Common myeloid progenitor, CD34-positive (primary cell): ENCODE measurements at regions not wholly inside any gene's neighbourhood (a gene's known extent, or its start where the extent isn't known, plus 50 kb on each side); places are given as distances from the start of the nearest gene placed in this dataset.

Experiments
- CTCF ChIA-PET: fragments of 350-600 bp; sonication (Branson Sonifier 250); formaldehyde crosslinking; loops from one replicate; lab custom pipeline; 2021; ENCODE audit warnings: antibody characterized with exemption; lab: Charles Lee
- POLR2A ChIA-PET: fragments of 350-600 bp; sonication (Branson Sonifier 250); formaldehyde crosslinking; loops from one replicate; lab custom pipeline; 2021; ENCODE audit warnings: antibody characterized with exemption; lab: Charles Lee
- DNase-seq, 3 donors: peaks; one replicate each; pipeline versions ENCODE4 v3.0.0 to v3.0.0-alpha.2; 2013
- H3K27ac ChIP-seq, 2 experiments: 1 replicate in 1 of 2; 2 replicates in 1 of 2; pipeline ENCODE4 v1.7.0; 2013; ENCODE audit warnings: inconsistent platforms in 2 of 2, low read length in 2 of 2, mild to moderate bottlenecking in 2 of 2, low read depth in 1 of 2, moderate library complexity in 1 of 2; ENCODE audit not compliant: severe bottlenecking in 2 of 2, insufficient read depth in 1 of 2, poor library complexity in 1 of 2
- H3K27me3 ChIP-seq, 5 experiments: replicated peaks in 2 of 5; 1 replicate in 3 of 5; 2 replicates in 2 of 5; pipeline versions ENCODE4 v1.6.1 to v1.7.0; 2013; ENCODE audit warnings: low read length in 4 of 5, mild to moderate bottlenecking in 2 of 5, moderate library complexity in 2 of 5, inconsistent platforms in 1 of 5; ENCODE audit not compliant: insufficient read depth in 5 of 5, control insufficient read depth in 4 of 5
- H3K36me3 ChIP-seq, 4 experiments: 1 replicate in 2 of 4; 2 replicates in 2 of 4; pipeline versions ENCODE4 v1.6.1 to v1.7.0; 2013; ENCODE audit warnings: low read length in 3 of 4, control low read depth in 1 of 4, mild to moderate bottlenecking in 1 of 4; ENCODE audit not compliant: control insufficient read depth in 4 of 4, insufficient read depth in 4 of 4
- H3K4me1 ChIP-seq, 4 experiments: 1 replicate in 3 of 4; 2 replicates in 1 of 4; pipeline versions ENCODE4 v1.6.1 to v1.7.1; 2013; ENCODE audit warnings: low read length in 3 of 4, mild to moderate bottlenecking in 3 of 4, control low read depth in 1 of 4, inconsistent platforms in 1 of 4, moderate library complexity in 1 of 4; ENCODE audit not compliant: control insufficient read depth in 4 of 4, insufficient read depth in 4 of 4; ENCODE audit errors: control extremely low read depth in 1 of 4
- H3K4me3 ChIP-seq, 7 experiments: 1 replicate in 4 of 7; 2 replicates in 3 of 7; pipeline versions ENCODE4 v1.5.1 to v1.7.0; 2013; ENCODE audit warnings: mild to moderate bottlenecking in 7 of 7, low read length in 6 of 7, moderate library complexity in 6 of 7, inconsistent platforms in 2 of 7, low read depth in 2 of 7, control low read depth in 1 of 7; ENCODE audit not compliant: insufficient read depth in 4 of 7, control insufficient read depth in 1 of 7; ENCODE audit errors: extremely low read depth in 1 of 7
- H3K9me3 ChIP-seq, 5 experiments: 1 replicate in 4 of 5; 2 replicates in 1 of 5; pipeline versions ENCODE4 v1.6.1 to v1.7.1; 2013; ENCODE audit warnings: low read length in 4 of 5, mild to moderate bottlenecking in 2 of 5, inconsistent platforms in 1 of 5, low read depth in 1 of 5, moderate library complexity in 1 of 5; ENCODE audit not compliant: control insufficient read depth in 4 of 5, insufficient read depth in 2 of 5; ENCODE audit errors: control extremely low read depth in 1 of 5
- WGBS: methylation state at CpG from one replicate; pipeline ENCODE4 v1.1.5; 2013; ENCODE audit not compliant: insufficient coverage; 5-methylcytosine and 5-hydroxymethylcytosine counted together

GRCh38 chr3:118000219-118000618 is 1034.4 kb downstream of the IGSF11 start:
- no peaks in the 10 kb centered on the region for H3K36me3 ChIP-seq
- WGBS = no CpG with 5 or more reads among the region's 2 CpGs
- CTCF ChIA-PET = no interaction called here

GRCh38 chr3:118001380-118001779 is 1033.3 kb downstream of the IGSF11 start:
- POLR2A ChIA-PET = no interaction called here
- H3K4me1 ChIP-seq = peaks cover 0 to 10% (median 8%) of the 10 kb centered on the region in 4 experiments
- H3K4me3 ChIP-seq = no peak overlapping the region
- no peaks in the 10 kb centered on the region for H3K36me3 ChIP-seq
- WGBS = no CpG with 5 or more reads among the region's 2 CpGs
- CTCF ChIA-PET = interaction anchor here (0.8 to 0.9 kb wide), 2 partner anchors 10 to 141 kb away, joined by 3 read pairs; no protein-coding TSS in a partner anchor
- no peak overlapping the region for H3K27ac ChIP-seq
- peaks cover 3 to 30% (median 16%) of the 10 kb centered on the region in 5 experiments for H3K27me3 ChIP-seq
- no peak for DNase-seq
- H3K9me3 ChIP-seq = no peaks in the 10 kb centered on the region

More at GRCh38 chr3:118000219-118000618, 1034.4 kb downstream of the IGSF11 start:
- no peak overlapping the region for H3K4me3 ChIP-seq
- POLR2A ChIA-PET = no interaction called here
- peaks cover 0 to 10% (median 8%) of the 10 kb centered on the region in 4 experiments for H3K4me1 ChIP-seq
- H3K27me3 ChIP-seq = peaks cover 8 to 41% (median 19%) of the 10 kb centered on the region in 5 experiments
- no peak for DNase-seq
- H3K9me3 ChIP-seq = no peaks in the 10 kb centered on the region
- H3K27ac ChIP-seq = no peak overlapping the region

GRCh38 chr3:118011910-118012309 is 1022.7 kb downstream of the IGSF11 start:
- no peak for DNase-seq
- CTCF ChIA-PET = no interaction called here
- no peaks in the 10 kb centered on the region for H3K4me1 ChIP-seq
- H3K27ac ChIP-seq = no peak overlapping the region
- 82% methylated on average over 1 of the region's 3 CpGs for WGBS
- H3K4me3 ChIP-seq = peak overlapping the region in 1 of 7 experiments; percentile 20
- H3K27me3 ChIP-seq = no peaks in the 10 kb centered on the region
- H3K36me3 ChIP-seq = no peaks in the 10 kb centered on the region
- H3K9me3 ChIP-seq = no peaks in the 10 kb centered on the region
- POLR2A ChIA-PET = no interaction called here

GRCh38 chr3:118029049-118029448 is 1005.6 kb downstream of the IGSF11 start:
- H3K4me3 ChIP-seq = no peak overlapping the region
- no peaks in the 10 kb centered on the region for H3K36me3 ChIP-seq
- WGBS = 20% methylated on average over 1 of the region's 2 CpGs
- H3K27me3 ChIP-seq = no peaks in the 10 kb centered on the region
- CTCF ChIA-PET = no interaction called here
- DNase-seq = no peak
- peaks cover 0 to 7% (median 0%) of the 10 kb centered on the region in 5 experiments for H3K9me3 ChIP-seq
- POLR2A ChIA-PET = no interaction called here
- no peaks in the 10 kb centered on the region for H3K4me1 ChIP-seq
- H3K27ac ChIP-seq = no peak overlapping the region

- DNase-seq = no peak
- H3K27me3 ChIP-seq = no peaks in the 10 kb centered on the region
- no peaks in the 10 kb centered on the region for H3K36me3 ChIP-seq
- H3K4me1 ChIP-seq = no peaks in the 10 kb centered on the region
- H3K9me3 ChIP-seq = peaks cover 0 to 17% (median 4%) of the 10 kb centered on the region in 5 experiments
- ChIA-PET CTCF (no interaction called here), POLR2A (no interaction called here)
- WGBS = 63% methylated on average over 1 of the region's 1 CpG
- no peak overlapping the region for H3K4me3 ChIP-seq
- no peak overlapping the region for H3K27ac ChIP-seq
Observed at GRCh38 chr3:118036215-118036614, 998.4 kb downstream of the IGSF11 start.

- WGBS = 0% methylated on average over 1 of the region's 1 CpG
- H3K27ac ChIP-seq = no peak overlapping the region
- H3K27me3 ChIP-seq = no peaks in the 10 kb centered on the region
- H3K4me3 ChIP-seq = no peak overlapping the region
- DNase-seq = no peak
- no peaks in the 10 kb centered on the region for H3K36me3 ChIP-seq
- CTCF ChIA-PET = no interaction called here
- H3K9me3 ChIP-seq = no peaks in the 10 kb centered on the region
- no peaks in the 10 kb centered on the region for H3K4me1 ChIP-seq
- POLR2A ChIA-PET = no interaction called here
Observed at GRCh38 chr3:118055381-118055780, 979.3 kb downstream of the IGSF11 start.

GRCh38 chr3:118057086-118057485 is 977.6 kb downstream of the IGSF11 start:
- no peaks in the 10 kb centered on the region for H3K27me3 ChIP-seq
- WGBS = no CpG with 5 or more reads among the region's 1 CpG
- POLR2A ChIA-PET = no interaction called here
- no peak for DNase-seq
- H3K4me3 ChIP-seq = no peak overlapping the region
- H3K4me1 ChIP-seq = no peaks in the 10 kb centered on the region
- H3K9me3 ChIP-seq = no peaks in the 10 kb centered on the region
- CTCF ChIA-PET = no interaction called here
- H3K27ac ChIP-seq = no peak overlapping the region
- H3K36me3 ChIP-seq = no peaks in the 10 kb centered on the region
